ENCODE measurements at regions not wholly inside any gene's neighbourhood (a gene's known extent, or its start where the extent isn't known, plus 50 kb on each side); places are given as distances from the start of the nearest gene placed in this dataset.

DNA sequence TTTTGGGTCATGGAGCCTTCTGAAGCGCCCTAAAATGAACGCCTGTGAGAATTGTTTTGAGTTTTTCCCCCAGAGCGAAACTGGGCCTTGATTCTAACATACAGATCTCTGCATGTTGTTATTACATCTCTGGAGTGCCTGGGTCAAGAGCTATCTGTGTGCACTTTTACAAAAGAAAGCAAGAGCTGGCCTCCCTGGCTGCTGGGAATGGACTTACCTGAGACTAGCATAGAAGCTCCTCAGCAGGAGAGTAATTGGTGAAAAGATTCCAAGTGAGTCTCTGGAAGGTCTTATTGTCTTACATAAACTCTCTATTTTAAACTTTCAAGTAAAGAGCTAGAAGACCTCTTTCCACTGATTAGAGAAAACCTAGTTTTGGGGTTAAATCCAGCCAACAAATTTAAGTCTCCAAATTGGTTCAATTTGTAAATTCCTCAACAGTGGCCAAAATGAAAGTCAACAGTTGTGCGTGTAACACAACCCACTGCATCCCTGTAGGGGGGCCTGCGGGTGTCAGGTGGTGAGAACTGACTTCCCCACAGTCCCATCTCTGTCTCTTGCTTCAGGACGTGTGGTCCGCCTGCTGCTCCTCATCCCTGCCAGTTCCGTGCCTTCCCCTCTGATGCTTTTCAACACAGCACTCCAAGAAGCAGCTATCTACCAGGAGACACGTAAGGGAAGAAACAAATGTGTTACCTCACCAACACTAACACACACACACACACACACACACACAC lies 206.1 kb downstream of the SH3BP4 start (continued):
- TF ChIP-seq ZBTB11 (tag by site-specific recombination; conservative IDR thresholded peaks at IDR 0.05; ENCODE audit: low read depth) (no peak), ZNF449 (tag by site-specific recombination; IDR thresholded peaks at IDR 0.05) (no peak), GLIS2 (tag by site-specific recombination; IDR thresholded peaks at IDR 0.05) (no peak), MEIS1 (CRISPR knock-in tag; IDR thresholded peaks at IDR 0.05; ENCODE audit: borderline replicate concordance) (no peak), ELK4 (IDR thresholded peaks at IDR 0.05; ENCODE audit: borderline replicate concordance, low read depth, low read length) (no peak), ZFHX2 (tag by site-specific recombination; conservative IDR thresholded peaks at IDR 0.05) (no peak), EGR2 (tag by site-specific recombination; IDR thresholded peaks at IDR 0.05; ENCODE audit: low read depth) (no peak)
- TF ChIP-seq, protein P1, sequence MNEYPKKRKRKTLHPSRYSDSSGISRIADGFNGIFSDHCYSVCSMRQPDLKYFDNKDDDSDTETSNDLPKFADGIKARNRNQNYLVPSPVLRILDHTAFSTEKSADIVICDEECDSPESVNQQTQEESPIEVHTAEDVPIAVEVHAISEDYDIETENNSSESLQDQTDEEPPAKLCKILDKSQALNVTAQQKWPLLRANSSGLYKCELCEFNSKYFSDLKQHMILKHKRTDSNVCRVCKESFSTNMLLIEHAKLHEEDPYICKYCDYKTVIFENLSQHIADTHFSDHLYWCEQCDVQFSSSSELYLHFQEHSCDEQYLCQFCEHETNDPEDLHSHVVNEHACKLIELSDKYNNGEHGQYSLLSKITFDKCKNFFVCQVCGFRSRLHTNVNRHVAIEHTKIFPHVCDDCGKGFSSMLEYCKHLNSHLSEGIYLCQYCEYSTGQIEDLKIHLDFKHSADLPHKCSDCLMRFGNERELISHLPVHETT (tag by site-specific recombination; IDR thresholded peaks at IDR 0.05) = no peak

DNA sequence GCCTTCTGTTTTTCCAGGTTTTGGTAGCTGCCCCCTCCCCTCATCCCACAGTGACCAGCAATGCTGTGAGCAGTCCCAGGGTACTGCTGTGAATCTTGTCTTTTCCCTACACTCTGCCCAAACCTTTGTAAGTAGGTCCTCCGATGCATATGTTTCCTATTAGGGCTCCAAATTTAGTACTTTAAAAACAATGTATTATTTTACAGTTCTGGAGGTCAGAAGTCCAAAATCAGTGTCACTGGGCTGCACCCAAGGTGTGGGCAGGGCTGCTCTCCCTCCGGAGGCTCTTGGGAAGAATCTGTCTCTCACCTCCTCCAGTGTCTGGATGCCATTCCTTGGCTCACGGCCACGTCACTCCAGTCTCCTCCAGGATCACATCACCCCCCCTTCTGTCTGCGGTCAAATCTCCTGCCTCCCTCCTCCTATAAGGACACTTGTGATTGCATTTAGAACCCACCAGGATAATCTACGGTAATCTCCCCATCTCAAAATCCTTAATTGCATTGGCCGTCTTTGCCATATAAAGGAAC lies 208.5 kb downstream of the SH3BP4 start:
- Histone ChIP-seq H3K4me1 (ENCODE audit: control insufficient read depth, insufficient read depth, low read length) (no peaks in the 10 kb centered on the region), H3K4me3 (ENCODE audit: low read depth, low read length) (no peak overlapping the region), H3K36me3 (ENCODE audit: control insufficient read depth in 2 of 2, insufficient read depth in 1 of 2, low read length in 2 of 2) (no peaks in the 10 kb centered on the region), H3K9me3 (ENCODE audit: control insufficient read depth, insufficient read depth, low read depth, low read length) (no peaks in the 10 kb centered on the region), H3K27ac (ENCODE audit: extremely low read depth, low read depth, low read length) (no peak overlapping the region)
- ChIA-PET CTCF (interaction anchor here (1.2 kb wide), 1 partner anchor 24 kb away, joined by 4 read pairs; no protein-coding TSS in a partner anchor), POLR2A (no interaction called here)
- TF ChIP-seq ZNF394 (tag by site-specific recombination; IDR thresholded peaks at IDR 0.05; ENCODE audit: borderline replicate concordance) (no peak), ZNF626 (tag by site-specific recombination; IDR thresholded peaks at IDR 0.05) (no peak), ZNF670 (tag by site-specific recombination; IDR thresholded peaks at IDR 0.05; ENCODE audit: low read depth) (no peak), TSHZ1 (tag by site-specific recombination; IDR thresholded peaks at IDR 0.05; ENCODE audit: borderline replicate concordance) (no peak), ZNF350 (tag by site-specific recombination; IDR thresholded peaks at IDR 0.05) (no peak), ZNF311 (tag by site-specific recombination; IDR thresholded peaks at IDR 0.05; ENCODE audit: borderline replicate concordance) (no peak), HOXD13 (CRISPR knock-in tag; IDR thresholded peaks at IDR 0.05; ENCODE audit: borderline replicate concordance) (no peak), ZNF37A (tag by site-specific recombination; IDR thresholded peaks at IDR 0.05) (no peak), ZNF155 (tag by site-specific recombination; IDR thresholded peaks at IDR 0.05) (no peak), ZNF621 (tag by site-specific recombination; IDR thresholded peaks at IDR 0.05) (no peak), BCL11B (tag by site-specific recombination; IDR thresholded peaks at IDR 0.05; ENCODE audit: low read depth) (no peak), GFI1B (tag by site-specific recombination; IDR thresholded peaks at IDR 0.05) (no peak), ZNF133 (tag by site-specific recombination; IDR thresholded peaks at IDR 0.05) (no peak), ZNF792 (tag by site-specific recombination; IDR thresholded peaks at IDR 0.05) (no peak), ZNF555 (tag by site-specific recombination; conservative IDR thresholded peaks at IDR 0.05) (no peak)

All from HEK293 (cell line).